HG03159 (cell line): ENCODE measurements at regions not wholly inside any gene's neighbourhood (a gene's known extent, or its start where the extent isn't known, plus 50 kb on each side); places are given as distances from the start of the nearest gene placed in this dataset.
"Not testable (repeated sequence)": the region's sequence is repeated elsewhere in the genome, so short reads cannot be mapped to it uniquely, and the experiment has no call there.

Source experiments
- ATAC-seq: cut with Tn5 transposase; IDR thresholded peaks from one replicate; pipeline ENCODE4 v1.9.1; 2021; ENCODE audit warnings: mild to moderate bottlenecking, moderate library complexity; ENCODE audit not compliant: unreplicated experiment

DNA sequence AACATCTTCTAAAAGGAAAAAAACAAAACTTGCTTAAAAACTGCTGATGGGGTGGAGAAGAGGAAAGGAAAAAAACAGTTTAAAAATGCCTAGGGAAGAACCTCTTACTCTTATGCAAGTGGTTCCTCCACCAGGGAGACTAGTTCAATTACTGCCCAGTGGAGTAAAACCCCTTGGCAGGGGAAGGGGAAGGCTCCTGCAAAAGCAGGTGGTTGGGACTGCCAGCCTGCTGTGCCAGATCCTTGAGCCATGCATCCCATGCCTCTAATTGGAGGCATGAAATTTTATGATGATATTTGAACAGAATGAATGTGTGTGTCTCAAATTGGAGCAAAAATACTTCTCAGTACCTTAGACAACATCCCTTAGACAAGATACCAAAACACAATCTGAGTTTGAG is 118.8 kb downstream of the FSCB start:
- no peak for ATAC-seq

DNA sequence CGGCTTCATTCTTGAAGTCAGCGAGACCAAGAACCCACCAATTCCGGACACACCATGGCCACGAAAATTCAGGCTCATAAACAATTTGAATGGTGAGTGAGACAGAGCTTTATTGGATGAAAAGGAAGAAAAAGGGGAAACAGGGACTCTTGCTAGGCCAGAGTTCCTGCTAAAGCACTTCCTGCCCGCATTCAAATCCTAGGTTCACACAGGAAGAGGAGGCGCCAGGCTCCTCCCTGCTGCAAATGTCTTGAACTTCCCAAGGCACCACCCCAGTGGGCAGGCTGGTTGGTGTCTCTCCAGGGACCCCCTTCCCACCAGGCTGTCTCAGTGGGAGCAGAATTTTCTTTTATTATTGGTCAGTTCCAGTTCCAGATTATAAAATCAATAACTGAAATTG is 121.2 kb downstream of the FSCB start:
- no peak for ATAC-seq

DNA sequence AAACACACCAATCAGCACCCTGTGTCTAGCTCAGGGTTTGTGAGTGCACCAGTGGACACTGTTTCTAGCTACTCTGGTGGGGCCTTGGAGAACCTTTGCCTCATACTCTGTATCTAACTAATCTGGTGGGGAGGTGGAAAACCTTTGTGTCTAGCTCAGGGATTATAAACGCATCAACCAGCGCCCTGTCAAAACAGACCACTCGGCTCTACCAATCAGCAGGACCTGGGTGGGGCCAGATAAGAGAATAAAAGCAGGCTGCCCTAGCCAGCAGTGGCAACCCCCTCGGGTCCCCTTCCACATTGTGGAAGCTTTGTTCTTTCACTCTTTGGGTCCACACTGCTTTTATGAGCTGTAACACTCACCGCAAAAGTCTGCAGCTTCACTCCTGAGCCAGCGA is 121.8 kb downstream of the FSCB start:
- ATAC-seq, result not testable (repeated sequence)

DNA sequence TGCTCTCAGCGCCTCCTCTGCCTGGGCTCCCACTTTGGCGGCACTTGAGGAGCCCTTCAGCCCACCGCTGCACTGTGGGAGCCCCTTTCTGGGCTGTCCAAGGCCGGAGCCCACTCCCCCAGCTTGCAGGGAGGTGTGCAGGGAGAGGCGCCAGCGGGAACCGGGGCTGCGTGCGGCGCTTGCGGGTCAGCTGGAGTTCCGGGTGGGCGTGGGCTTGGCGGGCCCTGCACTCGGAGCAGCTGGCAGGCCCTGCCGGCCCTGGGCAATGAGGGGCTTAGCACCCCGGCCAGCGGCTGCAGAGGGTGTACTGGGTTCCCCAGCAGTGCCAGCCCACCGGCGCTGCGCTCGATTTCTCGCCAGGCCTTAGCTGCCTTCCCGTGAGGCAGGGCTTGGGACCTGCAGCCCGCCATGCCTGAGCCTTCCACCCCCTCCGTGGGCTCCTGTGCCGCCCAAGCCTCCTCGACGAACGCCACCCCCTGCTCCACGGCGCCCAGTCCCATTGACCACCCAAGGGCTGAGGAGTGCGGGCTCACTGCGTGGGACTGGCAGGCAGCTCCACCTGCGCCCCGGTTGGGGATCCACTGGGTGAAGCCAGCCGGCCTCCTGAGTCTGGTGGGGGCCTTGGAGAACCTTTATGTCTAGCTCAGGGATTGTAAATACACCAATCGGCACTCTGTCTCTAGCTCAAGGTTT is 122.3 kb downstream of the FSCB start:
- not testable (repeated sequence) for ATAC-seq

DNA sequence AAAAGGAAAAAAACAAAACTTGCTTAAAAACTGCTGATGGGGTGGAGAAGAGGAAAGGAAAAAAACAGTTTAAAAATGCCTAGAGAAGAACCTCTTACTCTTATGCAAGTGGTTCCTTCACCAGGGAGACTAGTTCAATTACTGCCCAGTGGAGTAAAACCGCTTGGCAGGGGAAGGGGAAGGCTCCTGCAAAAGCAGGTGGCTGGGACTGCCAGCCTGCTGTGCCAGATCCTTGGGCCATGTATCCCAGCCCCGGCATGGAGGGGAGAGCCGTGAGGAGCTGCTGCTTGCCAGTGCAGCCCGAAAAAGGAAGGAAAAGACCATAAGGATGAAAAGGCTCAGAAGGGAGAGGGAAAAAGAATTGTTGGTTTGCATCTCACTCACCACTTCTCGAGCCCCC is 123.0 kb downstream of the FSCB start:
- no peak for ATAC-seq

DNA sequence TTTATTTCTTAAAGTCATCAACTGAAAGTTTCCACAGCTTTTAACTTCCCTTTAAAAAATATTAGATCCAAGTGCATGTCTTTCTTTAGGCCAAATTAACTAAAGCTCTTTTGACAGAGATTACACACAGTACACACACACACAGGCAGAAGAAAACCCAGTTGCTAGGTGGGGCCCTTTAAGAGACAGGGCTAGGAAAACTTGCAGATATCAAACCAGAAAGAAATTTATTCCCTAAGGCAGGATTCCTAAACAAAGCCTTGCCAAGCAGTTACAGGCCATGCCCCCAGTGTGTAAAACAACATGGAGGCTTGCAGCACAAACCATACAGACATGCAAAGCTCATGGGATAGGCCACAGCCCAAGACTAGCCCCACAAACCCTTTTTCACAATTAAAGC is 123.4 kb downstream of the FSCB start:
- ATAC-seq, result no peak

DNA sequence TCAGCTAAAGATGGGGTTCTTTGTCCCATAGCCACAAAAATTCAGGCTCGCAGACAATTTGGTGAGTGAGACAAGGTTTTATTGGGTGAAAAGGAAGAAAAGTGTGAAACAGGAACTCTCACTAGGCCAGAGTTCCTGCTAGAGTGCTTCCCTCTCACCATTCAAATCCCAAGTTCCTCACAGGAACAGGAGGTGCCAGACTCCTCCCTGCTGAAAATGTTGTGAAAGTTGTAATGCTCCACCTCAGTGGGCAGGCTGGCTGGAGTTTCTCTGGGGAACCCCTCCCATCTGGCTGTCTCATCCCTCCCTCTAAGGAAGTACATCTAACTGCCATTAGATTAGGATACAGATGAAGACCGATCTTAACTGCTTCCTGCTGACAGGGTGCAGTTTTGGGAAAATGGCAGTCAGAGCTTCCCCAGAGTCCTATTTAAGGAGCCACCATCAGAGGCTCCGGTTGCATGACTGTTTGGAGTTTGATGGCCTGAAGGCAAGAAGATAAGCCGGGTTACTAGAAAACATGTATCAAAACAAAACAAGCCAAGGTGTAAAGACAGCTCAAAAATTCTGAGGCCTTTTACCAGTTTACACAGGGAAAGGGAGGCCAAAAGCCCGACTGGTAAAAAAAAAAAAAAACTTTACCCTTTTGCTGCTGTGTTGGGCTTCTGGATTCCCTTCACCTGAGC is 127.6 kb downstream of the FSCB start:
- ATAC-seq, result no peak

DNA sequence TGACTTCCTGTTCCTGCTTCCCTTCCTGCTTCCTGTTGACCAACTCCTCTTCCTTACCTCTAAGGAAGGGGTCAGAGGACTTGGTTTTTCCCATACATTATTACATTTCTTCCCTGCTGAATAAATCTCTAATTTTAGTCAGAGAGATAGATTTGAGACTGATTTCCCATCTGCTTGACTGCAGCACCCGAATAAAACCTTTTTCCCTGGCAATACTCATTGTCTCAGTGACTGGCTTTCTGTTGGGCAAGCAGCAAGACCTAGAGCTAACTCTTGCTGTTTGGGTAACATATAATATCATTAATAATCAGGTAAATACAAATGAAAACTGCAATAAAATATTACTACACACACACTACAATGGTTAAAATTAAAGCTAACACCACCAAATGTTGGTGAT is 132.2 kb downstream of the FSCB start:
- ATAC-seq, result no peak

DNA sequence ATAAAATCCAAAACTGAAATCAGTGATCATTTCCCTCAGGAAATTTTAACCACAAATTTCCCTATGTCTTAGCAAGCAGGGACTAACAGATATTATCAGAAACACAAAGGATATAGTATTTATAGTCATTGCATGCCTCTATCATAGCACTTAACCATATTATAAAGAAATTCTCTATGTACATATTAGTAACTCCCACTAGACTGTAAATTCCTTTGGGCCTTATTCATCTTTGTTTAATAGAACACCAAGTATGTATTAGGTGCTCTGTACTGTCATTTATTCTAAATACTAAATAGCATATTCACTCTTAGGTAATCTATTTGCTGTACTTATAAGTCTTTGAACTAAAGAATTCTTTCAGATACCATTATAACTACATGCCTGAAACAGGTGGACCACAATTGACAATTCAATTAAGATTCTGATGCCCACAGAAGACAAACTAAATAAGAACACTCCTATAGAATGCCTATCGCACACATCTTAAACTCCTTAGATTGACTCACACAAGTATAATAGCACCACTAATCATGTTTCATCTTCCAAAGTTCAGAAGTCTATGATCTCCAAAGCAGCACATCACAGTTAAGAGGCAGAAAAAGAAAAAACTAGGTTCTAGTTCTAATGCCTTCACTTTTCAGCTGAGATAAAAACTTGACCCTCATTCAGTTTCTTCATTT is 134.1 kb downstream of the FSCB start:
- no peak for ATAC-seq

DNA sequence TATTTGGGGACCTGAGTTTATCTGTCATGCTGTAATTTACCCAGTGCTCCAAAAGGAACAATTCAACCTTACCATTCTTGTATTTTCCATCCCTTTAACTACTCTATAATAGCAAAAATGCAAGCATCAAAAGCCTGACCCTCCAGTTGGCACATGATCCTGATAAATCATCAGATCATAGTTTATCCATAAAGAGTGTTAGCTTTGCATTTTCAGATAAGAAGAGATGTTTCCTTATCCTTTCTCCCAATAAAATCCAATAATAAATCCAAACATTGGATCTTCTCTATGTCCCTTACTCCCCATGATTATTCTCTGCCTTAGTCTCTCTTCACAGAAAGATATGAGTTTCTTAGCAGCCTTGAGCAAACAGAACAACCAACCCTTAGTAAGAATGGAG is 134.9 kb downstream of the FSCB start:
- ATAC-seq, result no peak

DNA sequence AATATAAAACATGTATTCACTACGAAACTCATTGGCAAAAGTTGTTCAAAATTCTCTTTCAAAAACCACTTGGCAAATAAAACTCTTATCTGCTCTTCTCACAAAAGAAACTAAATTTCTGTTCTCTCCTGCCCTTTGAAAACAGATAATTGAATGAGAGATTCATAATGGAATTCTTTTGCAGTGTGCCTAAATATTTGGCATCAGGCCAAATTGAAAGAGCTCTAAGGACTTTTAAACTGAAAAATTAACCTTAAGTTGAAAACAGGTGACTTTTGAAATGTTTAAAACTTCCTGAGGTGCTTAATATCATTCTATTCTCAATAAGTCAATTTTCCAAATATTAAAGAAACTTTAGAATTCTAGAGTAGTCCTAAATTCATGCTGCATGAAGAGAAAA is 136.4 kb downstream of the FSCB start:
- no peak for ATAC-seq

DNA sequence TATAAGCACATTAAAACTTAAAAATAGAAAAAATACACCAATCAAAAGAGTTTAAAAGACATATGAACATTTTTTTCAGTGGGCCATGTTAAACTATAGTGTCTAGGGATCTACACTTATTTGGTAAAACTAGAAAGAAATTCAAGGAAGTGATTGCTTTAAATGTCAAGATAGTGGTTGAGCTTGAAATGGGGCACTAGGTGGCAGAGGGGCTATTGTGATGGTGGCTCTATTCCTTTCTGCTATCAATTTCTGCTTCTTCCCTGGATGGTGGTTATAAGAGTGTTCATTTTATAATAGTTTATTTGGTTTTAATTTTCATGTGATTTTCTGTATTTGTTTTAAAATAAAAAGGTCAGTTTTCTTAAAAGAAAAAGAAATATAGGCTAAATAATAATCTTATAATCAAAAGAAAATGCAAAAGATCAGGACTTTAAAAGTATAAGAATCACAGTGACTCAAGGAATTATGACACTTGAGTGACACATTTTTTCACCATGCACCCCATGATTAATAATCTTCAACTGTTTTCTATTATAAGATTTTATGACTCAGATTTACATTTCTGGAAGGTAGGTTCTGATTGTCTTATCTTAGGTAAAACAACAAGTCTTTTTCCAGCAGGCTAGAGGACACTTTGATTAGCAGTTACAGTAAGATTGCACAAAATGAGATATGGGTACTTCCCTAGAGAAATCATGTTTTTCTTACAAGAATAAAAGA is 137.5 kb downstream of the FSCB start:
- no peak for ATAC-seq

DNA sequence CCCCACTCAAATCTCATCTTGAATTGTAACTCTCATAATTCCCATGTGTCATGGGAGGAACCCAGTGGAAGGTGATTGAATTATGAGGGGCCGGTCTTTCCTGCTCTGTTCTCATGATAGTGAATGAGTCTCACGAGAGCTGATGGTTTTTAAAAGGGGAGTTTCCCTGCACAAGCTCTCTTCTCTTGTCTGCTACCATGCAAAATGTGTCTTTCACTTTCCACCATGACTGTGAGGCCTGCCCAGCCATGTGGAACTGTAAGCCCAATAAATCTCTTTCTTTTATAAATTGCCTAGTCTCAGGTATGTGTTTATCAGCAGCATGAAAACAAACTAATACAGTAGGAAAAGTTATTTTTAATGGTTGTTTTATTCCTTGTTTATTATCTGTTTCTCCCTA is 146.0 kb downstream of the FSCB start:
- ATAC-seq, result no peak

DNA sequence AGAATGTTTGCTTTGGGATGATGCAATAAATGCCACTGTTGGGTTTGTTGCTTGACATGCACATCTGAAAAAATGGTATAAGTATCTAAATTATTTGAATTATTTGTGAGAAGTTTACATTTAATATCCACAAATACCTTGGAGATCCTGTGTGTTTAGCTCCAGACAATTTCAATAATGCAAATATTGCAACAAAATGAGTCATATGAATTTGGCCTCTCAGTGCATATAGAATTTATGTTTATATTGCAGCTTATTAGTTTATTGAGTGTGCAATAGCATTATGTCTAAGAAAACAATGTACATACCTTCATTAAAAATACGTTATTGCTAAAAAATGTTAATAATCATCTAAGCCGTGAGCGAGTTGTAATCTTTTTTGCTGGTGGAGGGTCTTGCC is 153.3 kb downstream of the FSCB start:
- ATAC-seq, result no peak

DNA sequence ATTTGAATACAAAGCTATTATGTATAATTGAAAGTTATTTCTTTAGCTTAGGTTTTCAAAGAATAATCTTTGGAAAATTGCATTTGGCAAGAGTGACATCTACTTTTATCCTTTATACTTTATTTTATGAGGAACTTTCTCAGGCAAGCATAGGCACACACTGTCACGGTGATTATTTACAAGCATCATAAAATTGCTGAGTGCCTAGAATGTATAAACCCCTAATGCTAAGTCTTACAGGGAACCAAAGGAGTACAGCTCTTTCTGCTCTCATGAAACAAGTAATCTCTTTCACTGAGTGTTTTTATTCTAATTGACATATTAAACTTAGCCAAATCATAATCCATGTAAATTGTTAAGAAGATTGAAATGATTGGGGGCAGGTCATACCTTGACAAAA is 154.9 kb downstream of the FSCB start:
- ATAC-seq, result no peak

DNA sequence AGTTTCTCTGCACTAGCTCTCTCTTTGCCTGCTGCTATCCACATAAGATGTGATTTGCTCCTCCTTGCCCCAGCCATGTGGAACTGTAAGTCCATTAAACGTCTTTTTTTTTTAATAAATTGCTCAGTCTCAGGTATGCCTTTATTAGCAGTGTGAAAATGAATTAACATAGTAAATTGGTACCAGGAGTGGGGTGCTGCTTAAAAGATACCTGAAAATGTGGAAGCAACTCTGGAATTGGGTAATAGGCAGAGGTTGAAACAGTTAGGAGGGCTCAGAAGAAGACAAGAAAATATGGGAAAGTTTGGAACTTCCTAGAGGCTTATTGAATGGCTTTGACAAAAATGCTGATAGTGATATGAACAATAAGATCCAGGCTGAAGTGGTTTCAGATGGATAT is 159.8 kb downstream of the FSCB start:
- ATAC-seq, result no peak

DNA sequence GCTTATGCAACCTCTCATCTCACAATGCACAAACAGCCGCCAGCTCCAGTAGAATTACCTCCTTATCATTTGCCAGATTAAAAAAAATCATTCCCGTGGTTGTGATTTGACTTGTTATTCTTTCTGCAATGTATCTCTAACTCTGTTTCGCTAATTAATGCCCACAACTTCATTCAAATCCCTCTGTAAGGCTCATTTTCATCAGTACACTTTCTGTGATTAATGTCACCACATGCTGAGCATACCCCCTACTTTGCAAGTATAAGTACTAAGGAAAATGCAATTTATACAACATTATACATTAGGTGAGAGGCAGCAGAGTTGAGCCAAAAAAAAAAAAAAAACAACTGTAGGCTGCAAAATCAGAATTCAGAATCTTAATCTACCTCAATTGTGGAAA is 166.0 kb downstream of the FSCB start:
- ATAC-seq, result no peak

DNA sequence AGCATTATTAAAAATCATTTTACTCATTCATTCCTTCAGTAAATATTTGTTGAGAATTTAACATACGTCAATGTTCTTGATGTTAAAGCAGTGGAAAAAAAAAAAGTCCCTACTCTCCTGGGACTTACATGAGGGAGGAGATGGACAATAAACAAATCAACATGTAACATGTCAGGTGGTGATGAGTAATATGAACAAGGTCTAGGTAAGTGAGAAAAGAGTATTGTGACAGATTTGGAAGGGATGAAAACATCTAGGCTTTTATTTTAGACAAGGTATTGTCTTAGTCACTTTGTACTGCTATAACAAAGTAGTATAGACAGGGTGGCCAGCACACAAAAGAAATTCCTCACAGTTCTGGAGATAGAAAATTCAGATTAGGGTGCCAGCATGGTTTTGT is 167.2 kb downstream of the FSCB start:
- ATAC-seq, result no peak

DNA sequence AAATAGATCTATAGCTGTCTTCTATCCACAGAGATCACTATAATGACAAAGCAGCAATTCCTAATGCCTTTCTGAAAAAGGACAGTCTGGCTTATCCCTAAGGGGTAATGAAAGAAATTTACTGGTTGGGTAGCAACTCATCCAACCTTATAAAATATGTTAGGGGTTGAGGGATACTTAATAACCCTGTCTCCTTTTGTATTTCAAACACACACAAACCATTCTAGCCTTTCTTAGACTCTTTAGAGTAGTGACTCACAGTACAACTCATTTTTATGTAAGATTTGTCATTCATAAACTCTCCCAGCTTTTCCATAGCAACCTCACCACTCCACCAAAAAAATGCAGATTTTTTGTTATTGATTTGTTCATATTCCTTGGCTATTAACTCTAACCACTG is 167.9 kb downstream of the FSCB start:
- no peak for ATAC-seq

DNA sequence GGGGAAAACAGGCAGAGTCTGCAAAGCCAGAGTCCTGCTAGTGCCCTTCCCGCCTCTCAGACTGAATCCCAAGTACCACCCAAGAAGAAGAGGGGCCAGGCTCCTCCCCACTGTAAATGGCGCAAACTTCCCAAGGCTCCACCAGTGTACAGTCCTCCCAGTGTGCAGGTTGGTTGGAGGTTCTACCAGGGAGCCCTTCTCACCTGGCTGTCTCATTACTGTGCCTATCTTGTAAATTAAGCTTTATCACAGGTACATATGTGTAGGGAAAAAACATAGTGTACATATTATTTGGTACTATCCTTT is 189.7 kb downstream of the FSCB start:
- no peak for ATAC-seq

DNA sequence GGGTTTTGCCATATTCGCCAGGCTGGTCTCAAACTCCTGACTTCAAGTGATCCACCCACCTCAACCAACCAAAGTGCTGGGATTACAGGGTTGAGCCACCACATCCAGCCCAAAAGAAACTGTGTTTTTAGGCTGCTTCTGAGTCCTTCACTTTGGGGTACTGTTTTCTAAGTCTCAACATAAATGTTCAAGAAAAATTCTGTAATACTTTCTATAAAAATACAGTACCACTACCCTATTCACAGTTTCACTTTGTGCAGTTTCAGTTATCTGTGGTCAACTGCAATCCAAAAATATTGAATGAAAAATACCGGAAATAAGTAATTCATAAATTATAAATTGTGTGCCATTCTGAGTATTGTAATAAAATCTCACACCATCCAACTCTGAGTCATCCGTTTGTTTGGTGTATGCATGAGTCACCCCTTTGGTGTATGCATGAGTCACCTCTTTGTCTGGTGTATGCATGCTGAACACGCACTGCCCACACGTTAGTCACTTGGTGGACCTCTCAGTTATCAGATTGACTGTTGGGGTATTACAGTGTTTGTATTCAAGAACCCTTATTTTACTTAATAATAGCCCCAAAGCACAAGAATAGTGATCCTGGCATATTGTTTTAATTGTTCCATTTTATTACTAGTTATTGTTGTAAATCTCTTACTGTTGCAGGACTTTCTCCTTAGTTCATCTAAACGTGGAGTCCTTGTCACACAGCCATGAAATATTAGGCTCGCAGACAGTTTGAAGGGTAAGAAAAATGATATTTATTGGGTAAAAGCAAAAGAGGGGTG is 190.2 kb downstream of the FSCB start:
- ATAC-seq, result peak; percentile 50
